Smooth muscle cell (in vitro differentiated cells): ENCODE measurements at regions not wholly inside any gene's neighbourhood (a gene's known extent, or its start where the extent isn't known, plus 50 kb on each side); places are given as distances from the start of the nearest gene placed in this dataset.

ENCODE experiments used
- DNase-seq: peaks from one replicate; lab custom pipeline; 2025; ENCODE audit not compliant: unreplicated experiment; lab: John Stamatoyannopoulos, UW
- H2AFZ ChIP-seq: fragments of 200-600 bp; sonication (generic); 2 replicates; pipeline ENCODE4 v1.6.0; 2016; ENCODE audit warnings: antibody characterized with exemption, low read depth, mild to moderate bottlenecking
- H3F3A ChIP-seq: fragments of 200-600 bp; sonication (generic); 2 replicates; pipeline ENCODE4 v1.6.0; 2017; ENCODE audit warnings: antibody characterized with exemption, low read depth
- H3K27ac ChIP-seq: fragments of 200-600 bp; sonication (generic); 2 replicates; pipeline ENCODE4 v1.5.1; 2016; ENCODE audit warnings: low read depth, mild to moderate bottlenecking
- H3K27me3 ChIP-seq: fragments of 200-600 bp; sonication (generic); 2 replicates; pipeline ENCODE4 v1.6.1; 2016; ENCODE audit warnings: low read depth, mild to moderate bottlenecking
- H3K36me3 ChIP-seq: fragments of 200-600 bp; sonication (generic); 2 replicates; pipeline ENCODE4 v1.5.1; 2016; ENCODE audit warnings: low read depth
- H3K4me1 ChIP-seq: fragments of 200-600 bp; sonication (generic); 2 replicates; pipeline ENCODE4 v1.5.1; 2016; ENCODE audit warnings: low read depth
- H3K4me2 ChIP-seq: fragments of 200-600 bp; sonication (generic); 2 replicates; pipeline ENCODE4 v1.6.0; 2016; ENCODE audit warnings: mild to moderate bottlenecking
- H3K4me3 ChIP-seq: fragments of 200-600 bp; sonication (generic); 2 replicates; pipeline ENCODE4 v1.5.1; 2016; ENCODE audit warnings: mild to moderate bottlenecking
- H3K79me2 ChIP-seq: fragments of 200-600 bp; sonication (generic); 2 replicates; pipeline ENCODE4 v1.6.0; 2016; ENCODE audit warnings: low read depth, mild to moderate bottlenecking
- H3K9ac ChIP-seq: fragments of 200-600 bp; sonication (generic); 2 replicates; pipeline ENCODE4 v1.6.0; 2016; ENCODE audit warnings: low read depth
- H3K9me3 ChIP-seq: fragments of 200-600 bp; sonication (generic); replicated peaks from 2 replicates; pipeline ENCODE4 v1.5.1; 2016; ENCODE audit warnings: low read depth
- H4K20me1 ChIP-seq: fragments of 200-600 bp; sonication (generic); 2 replicates; pipeline ENCODE4 v1.6.0; 2016; ENCODE audit warnings: low read depth
- WGBS: methylation state at CpG from one replicate; pipeline ENCODE4 v1.1.7; 2016; ENCODE audit warnings: low lambda C conversion rate; 5-methylcytosine and 5-hydroxymethylcytosine counted together
- TF ChIP-seq, protein P1 (sequence below): fragments of 200-600 bp; sonication (generic); IDR thresholded peaks from 2 replicates; pipeline ENCODE4 v1.5.1; 2017; ENCODE audit warnings: borderline replicate concordance, mild to moderate bottlenecking, antibody characterized with exemption; ENCODE audit not compliant: insufficient read depth, poor library complexity, severe bottlenecking

DNA sequence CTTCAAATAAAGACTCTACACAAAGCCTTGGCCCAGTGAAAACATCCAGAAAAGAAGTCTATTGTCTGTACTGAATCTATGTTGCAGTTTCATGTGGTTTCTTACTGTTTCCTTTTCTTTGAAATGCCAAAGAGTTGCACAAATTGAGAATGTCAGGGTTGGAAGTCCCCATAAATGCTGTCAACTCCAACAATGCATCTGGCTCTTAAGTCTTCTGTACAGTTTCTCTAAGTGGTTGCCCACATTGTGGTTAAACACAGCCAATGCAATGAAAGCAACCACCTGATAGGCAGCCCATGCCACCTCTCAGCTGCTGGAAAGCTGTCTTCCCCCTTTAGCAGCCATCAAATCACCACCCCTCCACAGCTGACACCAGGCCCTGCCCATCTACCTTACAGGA lies 67.2 kb upstream of the C1GALT1C1 start:
- no peaks in the 10 kb centered on the region for H3K9me3 ChIP-seq
- H3K9ac ChIP-seq, result no peak overlapping the region
- H2AFZ ChIP-seq, result no peak overlapping the region
- H3K36me3 ChIP-seq, result no peaks in the 10 kb centered on the region
- no peak overlapping the region for H3K27ac ChIP-seq
- no peaks in the 10 kb centered on the region for H3K79me2 ChIP-seq
- H3K4me3 ChIP-seq, result no peak overlapping the region
- no peak for DNase-seq
- no peaks in the 10 kb centered on the region for H3K4me1 ChIP-seq
- no peaks in the 10 kb centered on the region for H3K27me3 ChIP-seq
- no peaks in the 10 kb centered on the region for H4K20me1 ChIP-seq
- TF ChIP-seq, protein P1, sequence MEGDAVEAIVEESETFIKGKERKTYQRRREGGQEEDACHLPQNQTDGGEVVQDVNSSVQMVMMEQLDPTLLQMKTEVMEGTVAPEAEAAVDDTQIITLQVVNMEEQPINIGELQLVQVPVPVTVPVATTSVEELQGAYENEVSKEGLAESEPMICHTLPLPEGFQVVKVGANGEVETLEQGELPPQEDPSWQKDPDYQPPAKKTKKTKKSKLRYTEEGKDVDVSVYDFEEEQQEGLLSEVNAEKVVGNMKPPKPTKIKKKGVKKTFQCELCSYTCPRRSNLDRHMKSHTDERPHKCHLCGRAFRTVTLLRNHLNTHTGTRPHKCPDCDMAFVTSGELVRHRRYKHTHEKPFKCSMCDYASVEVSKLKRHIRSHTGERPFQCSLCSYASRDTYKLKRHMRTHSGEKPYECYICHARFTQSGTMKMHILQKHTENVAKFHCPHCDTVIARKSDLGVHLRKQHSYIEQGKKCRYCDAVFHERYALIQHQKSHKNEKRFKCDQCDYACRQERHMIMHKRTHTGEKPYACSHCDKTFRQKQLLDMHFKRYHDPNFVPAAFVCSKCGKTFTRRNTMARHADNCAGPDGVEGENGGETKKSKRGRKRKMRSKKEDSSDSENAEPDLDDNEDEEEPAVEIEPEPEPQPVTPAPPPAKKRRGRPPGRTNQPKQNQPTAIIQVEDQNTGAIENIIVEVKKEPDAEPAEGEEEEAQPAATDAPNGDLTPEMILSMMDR, result no peak
- H3K4me2 ChIP-seq, result no peak overlapping the region
- no peaks in the 10 kb centered on the region for H3F3A ChIP-seq

DNA sequence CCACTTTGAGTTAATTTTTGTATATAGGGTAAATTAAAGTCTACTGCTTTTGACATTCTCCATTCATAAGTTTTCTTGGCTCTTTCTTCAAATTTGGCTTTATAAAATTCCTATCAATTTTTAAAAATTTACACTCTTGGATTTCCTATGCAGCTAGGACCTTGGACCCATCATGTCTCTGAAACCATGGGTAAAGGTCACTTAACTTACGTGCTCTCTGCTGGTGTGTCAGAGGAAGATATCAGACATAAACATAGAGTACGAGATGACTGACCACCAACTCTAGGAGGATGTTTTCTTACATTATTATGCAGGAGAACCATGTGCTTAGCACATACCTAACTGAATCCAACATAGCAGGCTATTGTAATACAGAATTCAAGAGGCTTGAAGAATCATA lies 62.5 kb upstream of the C1GALT1C1 start:
- TF ChIP-seq, protein P1, result no peak
- no peaks in the 10 kb centered on the region for H3K27me3 ChIP-seq
- no peak overlapping the region for H3K9ac ChIP-seq
- no peak overlapping the region for H3K4me3 ChIP-seq
- no peak for DNase-seq
- H4K20me1 ChIP-seq, result no peaks in the 10 kb centered on the region
- no peaks in the 10 kb centered on the region for H3F3A ChIP-seq
- H3K79me2 ChIP-seq, result no peaks in the 10 kb centered on the region
- no peaks in the 10 kb centered on the region for H3K4me1 ChIP-seq
- 63% methylated on average over 2 of the region's 2 CpGs for WGBS
- no peak overlapping the region for H3K4me2 ChIP-seq
- H3K36me3 ChIP-seq, result no peaks in the 10 kb centered on the region
- no peak overlapping the region for H3K27ac ChIP-seq
- H3K9me3 ChIP-seq, result no peaks in the 10 kb centered on the region
- H2AFZ ChIP-seq, result no peak overlapping the region

DNA sequence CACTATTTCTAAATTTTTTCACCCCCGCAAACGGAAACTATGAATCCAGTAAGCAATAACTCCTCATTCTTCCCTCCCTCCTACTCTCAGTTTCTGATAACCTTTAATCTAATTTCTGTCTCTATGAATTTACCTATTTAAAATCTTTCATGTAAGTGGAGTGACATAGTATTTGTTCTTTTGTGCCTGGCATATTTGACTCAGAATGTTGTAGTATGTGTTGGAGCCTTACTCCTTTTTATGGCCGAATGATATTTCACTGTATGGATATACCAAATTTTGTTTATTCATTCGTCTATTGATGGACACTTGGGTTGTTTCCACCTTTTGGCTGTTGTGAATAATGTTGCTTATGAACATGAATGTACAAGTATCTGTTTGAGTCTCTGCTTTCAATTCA lies 61.1 kb upstream of the C1GALT1C1 start:
- Histone ChIP-seq H3K4me3 (no peak overlapping the region), H3K27me3 (no peaks in the 10 kb centered on the region), H3F3A (no peaks in the 10 kb centered on the region), H3K27ac (no peak overlapping the region), H3K79me2 (no peaks in the 10 kb centered on the region), H3K9me3 (no peaks in the 10 kb centered on the region), H3K4me2 (no peak overlapping the region), H3K9ac (no peak overlapping the region), H3K4me1 (no peaks in the 10 kb centered on the region), H2AFZ (no peak overlapping the region), H4K20me1 (no peaks in the 10 kb centered on the region), H3K36me3 (no peaks in the 10 kb centered on the region)
- 78% methylated on average over 4 of the region's 4 CpGs for WGBS
- TF ChIP-seq, protein P1, result no peak
- no peak for DNase-seq

DNA sequence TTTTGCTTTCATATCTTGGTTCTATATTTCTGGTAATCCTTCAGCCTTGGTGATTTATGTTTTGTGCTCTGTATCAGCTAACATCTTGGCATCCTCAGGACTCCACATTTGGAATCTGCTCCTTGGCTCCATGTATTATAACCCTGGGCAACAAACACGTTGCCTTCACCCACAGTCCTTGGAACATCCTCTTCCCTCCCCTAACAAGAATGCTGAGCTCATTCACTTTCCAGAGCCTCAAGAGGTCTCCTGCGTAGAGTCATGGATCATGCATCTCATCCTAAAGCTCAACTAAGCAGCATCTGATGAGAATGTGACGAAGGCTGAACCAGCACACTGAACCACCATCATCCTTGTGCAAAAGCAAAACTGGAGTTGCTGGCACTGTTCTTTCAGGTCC lies 60.5 kb upstream of the C1GALT1C1 start:
- Histone ChIP-seq H3K9me3 (no peaks in the 10 kb centered on the region), H3K36me3 (no peaks in the 10 kb centered on the region), H3K4me1 (no peaks in the 10 kb centered on the region), H3F3A (no peaks in the 10 kb centered on the region), H2AFZ (no peak overlapping the region), H3K79me2 (no peaks in the 10 kb centered on the region), H3K27ac (no peak overlapping the region), H3K27me3 (no peaks in the 10 kb centered on the region), H3K9ac (no peak overlapping the region), H3K4me2 (no peak overlapping the region), H3K4me3 (no peak overlapping the region), H4K20me1 (no peaks in the 10 kb centered on the region)
- DNase-seq, result no peak
- 79% methylated on average over 3 of the region's 3 CpGs for WGBS
- TF ChIP-seq, protein P1, result no peak
